Testis (tissue), 2 donors: ENCODE measurements at regions not wholly inside any gene's neighbourhood (a gene's known extent, or its start where the extent isn't known, plus 50 kb on each side); places are given as distances from the start of the nearest gene placed in this dataset.

Experiments
- DNase-seq: peaks from one replicate; pipeline ENCODE4 v3.0.0-alpha.2; 2019
- H3K27ac ChIP-seq, 2 donors: fragments of 200-600 bp; sonication (generic); one replicate each; pipeline ENCODE4 v1.5.1; 2019
- H3K27me3 ChIP-seq: fragments of 200-600 bp; sonication (generic); one replicate; pipeline ENCODE4 v1.5.1; 2019
- H3K36me3 ChIP-seq: fragments of 200-600 bp; sonication (generic); one replicate; pipeline ENCODE4 v1.5.1; 2017; ENCODE audit warnings: low read depth; ENCODE audit errors: missing control alignments
- H3K4me1 ChIP-seq: fragments of 200-600 bp; sonication (generic); one replicate; pipeline ENCODE4 v1.5.1; 2019
- H3K4me3 ChIP-seq, 2 donors: fragments of 200-600 bp; sonication (generic); one replicate each; pipeline ENCODE4 v1.5.1; 2017 to 2019
- H3K9me3 ChIP-seq: fragments of 200-600 bp; sonication (generic); one replicate; pipeline ENCODE4 v1.5.1; 2017
- POLR2A ChIP-seq: fragments of 450-650 bp; IDR thresholded peaks from one replicate; pipeline ENCODE4 v1.6.1; 2017; ENCODE audit warnings: antibody characterized with exemption, mild to moderate bottlenecking, moderate library complexity
- WGBS, 2 donors: methylation state at CpG; one replicate each; pipeline ENCODE4 v1.1.5; 2018; 5-methylcytosine and 5-hydroxymethylcytosine counted together
- intact Hi-C: fragments of 100-400 bp; cut with DNase I; formaldehyde crosslinking; loops from one replicate; pipeline ENCODE4 v1.15.1; 2023; ENCODE audit warnings: low total_unique reads
- TF ChIP-seq, protein P1 (sequence below), 3 experiments: fragments of 450-650 bp in 2 of 3; fragments of 200-600 bp in 1 of 3; sonication (generic) in 1 of 3; IDR thresholded peaks; one replicate each; pipeline ENCODE4 v1.5.1; 2016 to 2019; ENCODE audit warnings: antibody characterized with exemption in 3 of 3, mild to moderate bottlenecking in 2 of 3, moderate library complexity in 1 of 3

GRCh38 chr12:126295652-126296051 is 1230.4 kb downstream of the AACS start:
- TF ChIP-seq, protein P1, sequence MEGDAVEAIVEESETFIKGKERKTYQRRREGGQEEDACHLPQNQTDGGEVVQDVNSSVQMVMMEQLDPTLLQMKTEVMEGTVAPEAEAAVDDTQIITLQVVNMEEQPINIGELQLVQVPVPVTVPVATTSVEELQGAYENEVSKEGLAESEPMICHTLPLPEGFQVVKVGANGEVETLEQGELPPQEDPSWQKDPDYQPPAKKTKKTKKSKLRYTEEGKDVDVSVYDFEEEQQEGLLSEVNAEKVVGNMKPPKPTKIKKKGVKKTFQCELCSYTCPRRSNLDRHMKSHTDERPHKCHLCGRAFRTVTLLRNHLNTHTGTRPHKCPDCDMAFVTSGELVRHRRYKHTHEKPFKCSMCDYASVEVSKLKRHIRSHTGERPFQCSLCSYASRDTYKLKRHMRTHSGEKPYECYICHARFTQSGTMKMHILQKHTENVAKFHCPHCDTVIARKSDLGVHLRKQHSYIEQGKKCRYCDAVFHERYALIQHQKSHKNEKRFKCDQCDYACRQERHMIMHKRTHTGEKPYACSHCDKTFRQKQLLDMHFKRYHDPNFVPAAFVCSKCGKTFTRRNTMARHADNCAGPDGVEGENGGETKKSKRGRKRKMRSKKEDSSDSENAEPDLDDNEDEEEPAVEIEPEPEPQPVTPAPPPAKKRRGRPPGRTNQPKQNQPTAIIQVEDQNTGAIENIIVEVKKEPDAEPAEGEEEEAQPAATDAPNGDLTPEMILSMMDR (IDR thresholded peaks at IDR 0.05), result no peak
- no peak for TF ChIP-seq POLR2A
- Histone ChIP-seq H3K4me3 (no peak overlapping the region), H3K27me3 (no peaks in the 10 kb centered on the region), H3K36me3 (no peaks in the 10 kb centered on the region), H3K27ac (no peak overlapping the region), H3K4me1 (no peaks in the 10 kb centered on the region), H3K9me3 (no peaks in the 10 kb centered on the region)
- DNase-seq, result no peak
- intact Hi-C loops, result no loop called here
- 80 to 90% methylated on average over 2 of the region's 2 CpGs for WGBS, 2 donors

DNA sequence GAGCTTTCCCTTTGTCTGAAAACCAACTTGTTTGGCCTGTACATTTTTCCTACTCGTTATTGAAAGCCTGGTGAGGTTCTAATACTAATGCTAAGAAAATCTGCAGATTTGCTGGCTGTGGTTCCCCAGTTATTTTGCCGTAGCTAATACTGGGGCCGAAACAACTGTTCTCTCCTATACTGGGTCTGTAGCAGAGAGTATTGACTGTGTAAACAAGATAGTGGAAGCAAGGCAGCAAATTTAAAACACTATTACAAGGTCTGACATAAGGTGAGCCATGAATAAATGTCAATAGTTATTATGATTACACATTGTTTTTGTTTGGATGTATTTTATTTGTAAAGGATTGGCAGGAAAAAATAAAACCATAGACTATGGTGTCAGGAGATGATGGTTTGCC is 1244.0 kb downstream of the AACS start:
- WGBS, 2 donors, result 59 to 84% methylated on average over 3 of the region's 3 CpGs
- Histone ChIP-seq H3K27me3 (no peaks in the 10 kb centered on the region), H3K36me3 (no peaks in the 10 kb centered on the region), H3K9me3 (no peaks in the 10 kb centered on the region), H3K4me1 (no peaks in the 10 kb centered on the region), H3K27ac (no peak overlapping the region), H3K4me3 (no peak overlapping the region)
- DNase-seq, result no peak
- intact Hi-C loops, result no loop called here
- no peak for TF ChIP-seq POLR2A
- TF ChIP-seq, protein P1 (IDR thresholded peaks at IDR 0.05), result no peak

GRCh38 chr12:126312457-126312856 is 1247.2 kb downstream of the AACS start:
- no peak overlapping the region for H3K4me3 ChIP-seq
- TF ChIP-seq, protein P1 (IDR thresholded peaks at IDR 0.05), result no peak
- no peak for TF ChIP-seq POLR2A
- H3K9me3 ChIP-seq, result no peaks in the 10 kb centered on the region
- H3K27me3 ChIP-seq, result no peaks in the 10 kb centered on the region
- H3K27ac ChIP-seq, result no peak overlapping the region
- no peaks in the 10 kb centered on the region for H3K4me1 ChIP-seq
- intact Hi-C loops, result no loop called here
- H3K36me3 ChIP-seq, result no peaks in the 10 kb centered on the region
- DNase-seq, result no peak
- WGBS, 2 donors, result 86 to 91% methylated on average over 3 of the region's 3 CpGs

- Histone ChIP-seq H3K4me3 (no peak overlapping the region), H3K9me3 (no peaks in the 10 kb centered on the region), H3K4me1 (no peaks in the 10 kb centered on the region), H3K36me3 (no peaks in the 10 kb centered on the region), H3K27ac (no peak overlapping the region), H3K27me3 (no peaks in the 10 kb centered on the region)
- TF ChIP-seq POLR2A, result no peak
- TF ChIP-seq, protein P1 (IDR thresholded peaks at IDR 0.05), result no peak
- 26 to 37% methylated on average over 3 of the region's 3 CpGs for WGBS, 2 donors
- no peak for DNase-seq
- intact Hi-C loops, result no loop called here
Observed at GRCh38 chr12:126316411-126316810, 1251.2 kb downstream of the AACS start.

DNA sequence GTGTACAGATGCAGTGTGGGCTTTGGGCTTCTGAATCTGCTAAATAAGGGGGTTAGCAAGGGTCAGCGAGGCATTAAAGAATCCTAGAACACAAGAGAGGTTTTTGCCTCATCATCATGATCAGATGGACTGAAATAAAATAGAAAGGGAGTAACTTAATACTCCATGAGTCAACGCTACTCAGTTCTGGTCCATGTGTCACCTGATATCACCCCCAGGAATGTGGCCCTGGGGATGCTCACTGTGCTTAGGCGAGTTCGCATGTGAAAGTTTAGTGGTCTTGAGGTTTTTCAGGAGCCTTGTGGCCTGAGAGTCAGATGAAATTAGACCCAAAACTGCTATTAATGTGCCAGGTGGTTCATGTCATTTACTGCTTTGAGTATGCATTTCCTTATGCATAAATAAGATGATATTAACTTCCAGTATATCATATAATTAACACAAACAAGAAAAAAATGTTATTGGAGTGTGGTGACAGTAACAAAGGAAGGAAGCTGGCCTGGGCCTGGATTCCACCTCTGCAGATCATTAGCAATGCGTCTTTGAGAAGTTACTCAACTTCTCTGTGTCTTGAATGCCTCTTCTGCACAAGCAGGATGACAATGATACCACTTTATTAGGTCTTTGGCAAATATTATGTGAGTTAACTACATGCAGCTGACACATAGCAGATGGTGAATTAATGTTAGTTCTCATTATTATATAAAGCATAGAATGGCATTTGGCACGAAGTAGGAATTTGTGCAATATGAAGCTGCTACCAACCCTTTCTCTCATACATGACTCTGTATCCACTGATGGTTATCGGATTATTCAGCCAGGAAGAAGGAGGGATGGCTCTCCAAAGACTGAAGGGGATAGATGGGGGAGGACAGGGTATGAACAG is 1272.6 kb downstream of the AACS start:
- H3K4me3 ChIP-seq, result no peak overlapping the region
- no peak overlapping the region for H3K27ac ChIP-seq
- 79 to 87% methylated on average over 7 of the region's 7 CpGs for WGBS, 2 donors
- H3K9me3 ChIP-seq, result no peaks in the 10 kb centered on the region
- no peak for DNase-seq
- H3K4me1 ChIP-seq, result no peaks in the 10 kb centered on the region
- no peaks in the 10 kb centered on the region for H3K27me3 ChIP-seq
- no peaks in the 10 kb centered on the region for H3K36me3 ChIP-seq
- intact Hi-C loops, result no loop called here
- TF ChIP-seq, protein P1 (IDR thresholded peaks at IDR 0.05), result no peak
- TF ChIP-seq POLR2A, result no peak
